Gastrocnemius medialis (tissue), 4 donors: ENCODE measurements at regions not wholly inside any gene's neighbourhood (a gene's known extent, or its start where the extent isn't known, plus 50 kb on each side); places are given as distances from the start of the nearest gene placed in this dataset.

Experiments used
- ATAC-seq, 2 donors: fragments of 150-250 bp; one replicate each; pipeline ENCODE4 v1.9.1; 2016
- DNase-seq, 2 donors: peaks; one replicate each; pipeline ENCODE4 v3.0.0-alpha.2; 2019
- H3K27ac ChIP-seq, 4 donors: fragments of 200-600 bp; sonication (generic); 1 replicate in 1 of 4; 2 replicates in 3 of 4; pipeline ENCODE4 v1.5.1; 2016 to 2018; ENCODE audit warnings: mild to moderate bottlenecking in 2 of 4, moderate library complexity in 1 of 4
- H3K27me3 ChIP-seq, 3 donors: fragments of 200-600 bp; sonication (generic) in 2 of 3; 1 replicate in 1 of 3; 2 replicates in 2 of 3; pipeline versions ENCODE4 v1.5.1 to v1.6.0; 2016 to 2019; ENCODE audit warnings: mild to moderate bottlenecking in 1 of 3, moderate library complexity in 1 of 3
- H3K36me3 ChIP-seq, 2 donors: fragments of 200-600 bp; sonication (generic) in 1 of 2; one replicate each; pipeline ENCODE4 v1.5.1; 2017 to 2018
- H3K4me1 ChIP-seq, 2 donors: fragments of 200-600 bp; sonication (generic) in 1 of 2; one replicate each; pipeline ENCODE4 v1.5.1; 2016 to 2017; ENCODE audit warnings: mild to moderate bottlenecking in 2 of 2
- H3K4me3 ChIP-seq, 4 donors: fragments of 200-600 bp; sonication (generic) in 3 of 4; 1 replicate in 1 of 4; 2 replicates in 3 of 4; pipeline ENCODE4 v1.5.1; 2016 to 2019; ENCODE audit warnings: mild to moderate bottlenecking in 2 of 4
- H3K9me3 ChIP-seq, 3 donors: fragments of 200-600 bp; sonication (generic) in 2 of 3; 1 replicate in 1 of 3; 2 replicates in 2 of 3; pipeline ENCODE4 v1.5.1; 2016 to 2019
- POLR2A ChIP-seq, 2 donors: fragments of 450-650 bp; IDR thresholded peaks; one replicate each; pipeline ENCODE4 v1.6.1; 2017; ENCODE audit warnings: antibody characterized with exemption in 2 of 2, mild to moderate bottlenecking in 2 of 2, moderate library complexity in 2 of 2
- in situ Hi-C, 4 donors: fragments of 200-750 bp; cut with MboI; loops; one replicate each; pipeline versions ENCODE4 v1.15.0 to v1.8.0; 2017; ENCODE audit warnings: low sequenced_read_pairs in 4 of 4
- intact Hi-C: fragments of 100-400 bp; cut with DNase I; formaldehyde crosslinking; loops from one replicate; pipeline ENCODE4 v1.15.1; 2023; ENCODE audit warnings: low total_unique reads
- TF ChIP-seq, protein P1 (sequence below), 5 experiments: fragments of 450-650 bp in 3 of 5; fragments of 200-600 bp in 2 of 5; sonication (generic) in 2 of 5; IDR thresholded peaks in 4 of 5; conservative IDR thresholded peaks in 1 of 5; 1 replicate in 4 of 5; 2 replicates in 1 of 5; pipeline ENCODE4 v1.5.1; 2016 to 2019; ENCODE audit warnings: antibody characterized with exemption in 5 of 5, mild to moderate bottlenecking in 3 of 5, moderate library complexity in 3 of 5

DNA sequence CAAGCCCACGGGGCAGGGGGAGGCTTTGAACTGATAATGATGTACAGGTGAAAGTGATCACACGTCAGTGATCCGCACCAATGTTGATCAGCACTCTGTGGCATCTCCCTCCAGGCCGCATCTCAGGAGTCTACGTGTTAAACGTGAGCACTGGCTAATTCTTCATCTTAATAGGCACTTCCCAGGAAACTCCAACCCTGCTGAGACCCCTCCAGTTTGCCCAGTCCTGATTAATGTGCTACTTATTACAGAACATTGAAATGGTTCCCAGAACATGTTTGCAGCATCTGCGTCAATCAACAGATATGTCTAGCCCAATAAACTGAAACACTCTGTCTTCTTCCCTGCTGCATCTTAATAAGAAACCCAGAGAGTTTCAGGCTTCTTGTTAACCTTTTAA is 298.4 kb downstream of the DEPDC1B start:
- no peak for ATAC-seq

DNA sequence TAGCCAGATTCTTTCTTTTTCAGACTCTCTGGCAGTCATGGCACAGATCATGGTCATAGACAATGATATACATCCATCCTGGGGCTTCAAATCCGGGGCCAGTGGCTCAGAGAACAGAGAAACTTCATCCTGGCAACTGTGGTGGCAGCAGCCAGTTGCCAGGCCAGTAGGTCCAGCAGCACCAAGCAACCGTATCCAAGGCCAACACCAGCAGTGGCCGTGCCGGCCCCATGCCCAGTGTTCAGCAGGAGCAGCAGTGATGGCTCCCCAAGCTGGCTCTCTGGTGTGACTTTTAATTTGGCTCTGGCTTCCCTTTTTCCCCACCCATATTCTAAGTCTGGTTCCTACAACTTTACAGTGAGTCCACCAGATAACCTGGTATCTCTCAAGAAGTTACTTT is 300.5 kb downstream of the DEPDC1B start:
- Histone ChIP-seq H3K27ac (no peak overlapping the region), H3K9me3 (no peaks in the 10 kb centered on the region), H3K4me1 (no peaks in the 10 kb centered on the region), H3K36me3 (no peaks in the 10 kb centered on the region), H3K27me3 (no peaks in the 10 kb centered on the region), H3K4me3 (no peak overlapping the region)
- ATAC-seq: no peak
- no peak for TF ChIP-seq POLR2A (IDR thresholded peaks at IDR 0.05)
- TF ChIP-seq, protein P1, sequence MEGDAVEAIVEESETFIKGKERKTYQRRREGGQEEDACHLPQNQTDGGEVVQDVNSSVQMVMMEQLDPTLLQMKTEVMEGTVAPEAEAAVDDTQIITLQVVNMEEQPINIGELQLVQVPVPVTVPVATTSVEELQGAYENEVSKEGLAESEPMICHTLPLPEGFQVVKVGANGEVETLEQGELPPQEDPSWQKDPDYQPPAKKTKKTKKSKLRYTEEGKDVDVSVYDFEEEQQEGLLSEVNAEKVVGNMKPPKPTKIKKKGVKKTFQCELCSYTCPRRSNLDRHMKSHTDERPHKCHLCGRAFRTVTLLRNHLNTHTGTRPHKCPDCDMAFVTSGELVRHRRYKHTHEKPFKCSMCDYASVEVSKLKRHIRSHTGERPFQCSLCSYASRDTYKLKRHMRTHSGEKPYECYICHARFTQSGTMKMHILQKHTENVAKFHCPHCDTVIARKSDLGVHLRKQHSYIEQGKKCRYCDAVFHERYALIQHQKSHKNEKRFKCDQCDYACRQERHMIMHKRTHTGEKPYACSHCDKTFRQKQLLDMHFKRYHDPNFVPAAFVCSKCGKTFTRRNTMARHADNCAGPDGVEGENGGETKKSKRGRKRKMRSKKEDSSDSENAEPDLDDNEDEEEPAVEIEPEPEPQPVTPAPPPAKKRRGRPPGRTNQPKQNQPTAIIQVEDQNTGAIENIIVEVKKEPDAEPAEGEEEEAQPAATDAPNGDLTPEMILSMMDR (IDR thresholded peaks at IDR 0.05 in 4 of 5, conservative IDR thresholded peaks at IDR 0.05 in 1 of 5): no peak
- no peak for DNase-seq
- in situ Hi-C loops (loop anchor here in 1 of 4 donors (25.0 kb wide), 1 partner anchor 587 kb away; no protein-coding TSS in a partner anchor), intact Hi-C loops (no loop called here)

More for the DNA sequence above, 298.4 kb downstream of the DEPDC1B start:
- in situ Hi-C loops (no loop called here), intact Hi-C loops (no loop called here)
- Histone ChIP-seq H3K4me3 (no peak overlapping the region), H3K27me3 (no peaks in the 10 kb centered on the region), H3K4me1 (no peaks in the 10 kb centered on the region), H3K27ac (no peak overlapping the region), H3K36me3 (no peaks in the 10 kb centered on the region), H3K9me3 (no peaks in the 10 kb centered on the region)
- no peak for DNase-seq
- TF ChIP-seq, protein P1 (IDR thresholded peaks at IDR 0.05 in 4 of 5, conservative IDR thresholded peaks at IDR 0.05 in 1 of 5): no peak
- no peak for TF ChIP-seq POLR2A (IDR thresholded peaks at IDR 0.05)

DNA sequence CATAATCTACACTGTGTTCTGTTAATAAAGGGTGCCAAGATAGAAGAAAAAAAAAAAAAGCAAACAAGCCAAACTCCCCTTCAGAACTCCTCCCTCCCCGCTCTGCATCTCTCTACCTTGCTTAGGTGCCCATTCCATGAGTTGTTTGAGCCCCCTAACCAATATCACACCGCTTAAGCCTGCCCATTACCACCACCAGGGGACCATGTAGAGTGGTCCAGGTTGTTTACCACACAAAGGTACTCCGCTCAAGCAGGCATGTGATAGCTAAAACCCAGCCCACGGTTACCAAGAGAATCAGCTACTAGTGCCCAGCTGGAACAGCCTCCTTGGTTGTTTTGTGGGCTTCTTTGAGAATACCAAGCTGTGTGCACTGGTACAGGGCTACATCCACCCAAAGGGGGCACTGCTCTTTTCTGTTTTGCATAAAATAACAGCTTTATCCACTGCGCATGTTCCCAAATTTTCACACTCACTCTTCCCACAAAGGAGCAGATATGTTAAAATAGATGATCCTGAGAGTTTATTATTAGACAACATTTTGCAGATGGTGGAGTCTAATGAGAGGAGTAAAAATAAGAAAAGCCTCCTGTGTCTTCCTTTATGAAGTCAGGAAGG is 304.1 kb downstream of the DEPDC1B start:
- in situ Hi-C loops: loop anchor here in 1 of 4 donors (25.0 kb wide), 1 partner anchor 584 kb away; no protein-coding TSS in a partner anchor
- Histone ChIP-seq H3K27ac (no peak overlapping the region), H3K9me3 (no peaks in the 10 kb centered on the region), H3K36me3 (no peaks in the 10 kb centered on the region), H3K4me1 (no peaks in the 10 kb centered on the region), H3K27me3 (no peaks in the 10 kb centered on the region), H3K4me3 (no peak overlapping the region)
- no peak for DNase-seq
- intact Hi-C loops: no loop called here
- TF ChIP-seq, protein P1 (IDR thresholded peaks at IDR 0.05 in 4 of 5, conservative IDR thresholded peaks at IDR 0.05 in 1 of 5): no peak
- TF ChIP-seq POLR2A (IDR thresholded peaks at IDR 0.05): no peak
- no peak for ATAC-seq

DNA sequence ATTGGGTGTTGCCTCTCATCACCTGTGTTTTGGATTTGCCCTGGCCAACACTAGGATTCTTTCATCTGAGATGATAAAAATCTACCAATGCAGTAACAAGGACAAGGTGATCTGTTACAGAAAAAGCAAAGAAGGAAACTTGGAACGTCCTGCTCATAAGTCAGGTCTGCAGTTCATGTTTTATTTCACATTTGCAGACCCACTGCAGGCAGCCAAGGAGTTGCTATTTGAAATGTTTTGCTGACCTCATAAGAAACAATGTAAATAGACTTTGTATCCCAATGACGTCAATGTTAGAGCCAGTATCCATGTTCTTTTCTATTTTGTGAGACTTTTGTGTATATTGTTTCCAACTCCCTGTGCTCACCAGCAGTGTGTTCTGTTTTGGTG is 312.9 kb downstream of the DEPDC1B start:
- in situ Hi-C loops: loop anchor here in 1 of 4 donors (25.0 kb wide), 1 partner anchor 575 kb away; no protein-coding TSS in a partner anchor
- no peak overlapping the region for H3K27ac ChIP-seq
- ATAC-seq: no peak

More for the DNA sequence above, 312.9 kb downstream of the DEPDC1B start:
- H3K36me3 ChIP-seq: no peaks in the 10 kb centered on the region
- DNase-seq: no peak
- H3K4me3 ChIP-seq: no peak overlapping the region
- intact Hi-C loops: no loop called here
- H3K9me3 ChIP-seq: no peaks in the 10 kb centered on the region
- no peaks in the 10 kb centered on the region for H3K4me1 ChIP-seq
- no peaks in the 10 kb centered on the region for H3K27me3 ChIP-seq
- no peak for TF ChIP-seq POLR2A (IDR thresholded peaks at IDR 0.05)
- TF ChIP-seq, protein P1 (IDR thresholded peaks at IDR 0.05 in 4 of 5, conservative IDR thresholded peaks at IDR 0.05 in 1 of 5): no peak
